K562 (cell line): ENCODE measurements at regions not wholly inside any gene's neighbourhood (a gene's known extent, or its start where the extent isn't known, plus 50 kb on each side); places are given as distances from the start of the nearest gene placed in this dataset.

ENCODE experiments used
- ADNP ChIP-seq: fragments of 200-800 bp; sonication (Bioruptor generic); IDR thresholded peaks from 2 replicates; pipeline ENCODE4 v1.6.1; 2016; ENCODE audit warnings: missing genetic modification characterization, missing compliant biosample characterization
- CTCF ChIP-seq, 3 experiments: IDR thresholded peaks in 2 of 3; conservative IDR thresholded peaks in 1 of 3; 2 replicates each; pipeline ENCODE4 v1.5.1; 2011 to 2012; ENCODE audit warnings: low read length in 3 of 3, mild to moderate bottlenecking in 3 of 3, control low read depth in 2 of 3, improper control_type of control experiment in 1 of 3, inconsistent platforms in 1 of 3, low read depth in 1 of 3, mixed read lengths in 1 of 3, moderate library complexity in 1 of 3; ENCODE audit not compliant: insufficient read depth in 2 of 3
- ETS1 ChIP-seq: conservative IDR thresholded peaks from 2 replicates; pipeline ENCODE4 v1.6.1; 2011; ENCODE audit warnings: low read depth, mild to moderate bottlenecking, low read length; ENCODE audit not compliant: control insufficient read depth
- NCOA2 ChIP-seq, 2 experiments: fragments of 450-650 bp; IDR thresholded peaks; 2 replicates each; pipeline ENCODE4 v1.6.1; 2018; ENCODE audit warnings: mild to moderate bottlenecking in 2 of 2, moderate library complexity in 1 of 2; ENCODE audit not compliant: partially characterized antibody in 2 of 2
- SNAPC5 ChIP-seq: fragments of 250-450 bp; sonication (Bioruptor Pico); IDR thresholded peaks from 2 replicates; pipeline ENCODE4 v1.8.0; 2021; ENCODE audit warnings: moderate library complexity, mild to moderate bottlenecking, inconsistent platforms
- ZBTB5 ChIP-seq: fragments of 450-650 bp; IDR thresholded peaks from 2 replicates; pipeline ENCODE4 v1.6.1; 2017; ENCODE audit warnings: antibody characterized with exemption
- ZNF143 ChIP-seq: sonication (generic); formaldehyde crosslinking; IDR thresholded peaks from 2 replicates; pipeline ENCODE4 v1.9.0; 2022; ENCODE audit warnings: mild to moderate bottlenecking, missing genetic modification reagents
- ZNF175 ChIP-seq: fragments of 200-800 bp; sonication (Bioruptor generic); IDR thresholded peaks from 2 replicates; pipeline ENCODE4 v1.6.1; 2016; ENCODE audit warnings: low read depth, mild to moderate bottlenecking, missing genetic modification characterization, missing compliant biosample characterization
- ZNF644 ChIP-seq: fragments of 200-800 bp; sonication (Bioruptor generic); IDR thresholded peaks from 2 replicates; pipeline ENCODE4 v1.6.1; 2016; ENCODE audit warnings: low read depth, missing genetic modification characterization, missing compliant biosample characterization

- no peak for TF ChIP-seq ETS1
- no peak for TF ChIP-seq CTCF (IDR thresholded peaks at IDR 0.05 in 2 of 3, conservative IDR thresholded peaks at IDR 0.05 in 1 of 3; ENCODE audit: insufficient read depth in 2 of 3, low read depth in 1 of 3, low read length in 3 of 3)
- no peak for TF ChIP-seq ZNF644 (tag)
- TF ChIP-seq ZNF175, result no peak
- TF ChIP-seq SNAPC5 (CRISPR knock-in tag), result no peak
- no peak for TF ChIP-seq NCOA2 (IDR thresholded peaks at IDR 0.05; ENCODE audit: partially characterized antibody in 2 of 2)
- TF ChIP-seq ADNP (tag), result no peak
- no peak for TF ChIP-seq ZNF143 (CRISPR knock-in tag)
- TF ChIP-seq ZBTB5, result no peak
Measured at GRCh38 chr2:417662-418061, 129.8 kb upstream of the ALKAL2 start.
